IMR-90 (cell line): ENCODE measurements at regions not wholly inside any gene's neighbourhood (a gene's known extent, or its start where the extent isn't known, plus 50 kb on each side); places are given as distances from the start of the nearest gene placed in this dataset.

Experiments used
- ATAC-seq: fragments of 200-7000 bp; cut with Tn5 transposase; 2 replicates; pipeline ENCODE4 v1.9.1; 2020; ENCODE audit warnings: low read depth, mild to moderate bottlenecking, moderate library complexity
- BruUV-seq: library from RNA; stranded (reverse); fragments of 400-500 nt; replicated peaks from 2 replicates; lab custom pipeline; 2021; lab: Mats Ljungman, UMichigan
- CTCF ChIA-PET: fragments of 300-600 bp; formaldehyde crosslinking; extraction: SDS; loops from one replicate; lab custom pipeline; 2021; ENCODE audit warnings: antibody characterized with exemption; lab: Yijun Ruan, JAX
- POLR2A ChIA-PET: fragments of 300-600 bp; sonication (Branson Sonifier 250); formaldehyde crosslinking; loops from one replicate; lab custom pipeline; 2022; ENCODE audit warnings: antibody characterized with exemption; ENCODE audit not compliant: unreplicated experiment; lab: Charles Lee
- DNase-seq: peaks from one replicate; pipeline ENCODE4 v3.0.0; 2013
- H2AFZ ChIP-seq: replicated peaks from 2 replicates; pipeline ENCODE3; 2013; ENCODE audit warnings: low read length, mild to moderate bottlenecking; ENCODE audit not compliant: poor library complexity
- H2AK5ac ChIP-seq: 2 replicates; pipeline ENCODE4 v1.6.1; 2013; ENCODE audit warnings: low read depth, low read length, inconsistent platforms
- H2AK9ac ChIP-seq: replicated peaks from 2 replicates; pipeline ENCODE3; 2013; ENCODE audit warnings: mild to moderate bottlenecking, low read depth, low read length, moderate library complexity; ENCODE audit not compliant: poor library complexity
- H2BK120ac ChIP-seq: 2 replicates; pipeline ENCODE4 v1.6.1; 2013; ENCODE audit warnings: low read depth, low read length, inconsistent platforms
- H2BK15ac ChIP-seq: 3 replicates; pipeline ENCODE4 v1.6.1; 2013; ENCODE audit warnings: low read depth, low read length, inconsistent platforms
- H2BK20ac ChIP-seq: 2 replicates; pipeline ENCODE4 v1.6.1; 2013; ENCODE audit warnings: low read depth, mild to moderate bottlenecking, inconsistent platforms, low read length, moderate library complexity
- H2BK5ac ChIP-seq: 2 replicates; pipeline ENCODE4 v1.6.1; 2013; ENCODE audit warnings: mild to moderate bottlenecking, low read depth, low read length, inconsistent platforms; ENCODE audit not compliant: poor library complexity, severe bottlenecking
- H3K14ac ChIP-seq: replicated peaks from 2 replicates; pipeline ENCODE4 v1.6.1; 2013; ENCODE audit warnings: low read depth, low read length, inconsistent platforms
- H3K18ac ChIP-seq: 2 replicates; pipeline ENCODE4 v1.6.1; 2013; ENCODE audit warnings: low read depth, low read length, control low read depth
- H3K23ac ChIP-seq: 2 replicates; pipeline ENCODE4 v1.6.1; 2013; ENCODE audit warnings: low read depth, low read length, inconsistent platforms
- H3K27ac ChIP-seq: 2 replicates; pipeline ENCODE4 v1.5.1; 2013; ENCODE audit warnings: mild to moderate bottlenecking, control low read depth, low read length; ENCODE audit not compliant: insufficient read depth
- H3K27me3 ChIP-seq: 2 replicates; pipeline ENCODE4 v1.6.1; 2013; ENCODE audit warnings: low read length; ENCODE audit not compliant: control insufficient read depth, insufficient read depth
- H3K36me3 ChIP-seq: 2 replicates; pipeline ENCODE4 v1.6.1; 2013; ENCODE audit warnings: low read length, mixed read lengths; ENCODE audit not compliant: control insufficient read depth, insufficient read depth
- H3K4ac ChIP-seq: 2 replicates; pipeline ENCODE4 v1.6.1; 2013; ENCODE audit warnings: low read depth, low read length, inconsistent platforms
- H3K4me1 ChIP-seq: 2 replicates; pipeline ENCODE4 v1.6.1; 2013; ENCODE audit warnings: low read length, mixed read lengths; ENCODE audit not compliant: control insufficient read depth, insufficient read depth
- H3K4me2 ChIP-seq: 2 replicates; pipeline ENCODE4 v1.6.1; 2013; ENCODE audit warnings: low read depth, mild to moderate bottlenecking, control low read depth, low read length, moderate library complexity
- H3K4me3 ChIP-seq: 2 replicates; pipeline ENCODE4 v1.5.1; 2013; ENCODE audit warnings: low read depth, mild to moderate bottlenecking, control low read depth, low read length, moderate library complexity; ENCODE audit not compliant: insufficient read depth
- H3K56ac ChIP-seq: 2 replicates; pipeline ENCODE4 v1.6.1; 2013; ENCODE audit warnings: low read length, inconsistent platforms; ENCODE audit not compliant: insufficient read depth; ENCODE audit errors: extremely low read depth
- H3K79me1 ChIP-seq, 2 experiments: 2 replicates each; pipeline ENCODE4 v1.6.1; 2013; ENCODE audit warnings: low read length in 2 of 2, inconsistent platforms in 1 of 2, low read depth in 1 of 2
- H3K9ac ChIP-seq: 2 replicates; pipeline ENCODE4 v1.6.1; 2013; ENCODE audit warnings: low read depth, low read length, control low read depth
- H3K9me1 ChIP-seq: 2 replicates; pipeline ENCODE4 v1.6.1; 2013; ENCODE audit warnings: low read length, inconsistent platforms; ENCODE audit not compliant: insufficient read depth
- H3K9me3 ChIP-seq: 2 replicates; pipeline ENCODE4 v1.6.1; 2013; ENCODE audit warnings: low read length; ENCODE audit not compliant: control insufficient read depth, insufficient read depth
- H4K20me1 ChIP-seq: 2 replicates; pipeline ENCODE4 v1.6.1; 2013; ENCODE audit warnings: low read length, inconsistent platforms; ENCODE audit not compliant: insufficient read depth
- H4K5ac ChIP-seq: 2 replicates; pipeline ENCODE4 v1.6.1; 2013; ENCODE audit warnings: mild to moderate bottlenecking, low read depth, low read length, control low read depth
- H4K8ac ChIP-seq, 2 experiments: 2 replicates each; pipeline ENCODE4 v1.6.1; 2013; ENCODE audit warnings: low read depth in 2 of 2, low read length in 2 of 2, control low read depth in 1 of 2, inconsistent platforms in 1 of 2
- H4K91ac ChIP-seq: 2 replicates; pipeline ENCODE4 v1.6.1; 2013; ENCODE audit warnings: low read depth, low read length, inconsistent platforms; ENCODE audit not compliant: insufficient read depth
- BHLHE40 ChIP-seq: fragments of 150-350 bp; IDR thresholded peaks from 2 replicates; pipeline ENCODE4 v1.6.1; 2016; ENCODE audit warnings: mild to moderate bottlenecking, low read depth, low read length
- CEBPB ChIP-seq: IDR thresholded peaks from 2 replicates; pipeline ENCODE4 v1.6.1; 2012; ENCODE audit warnings: low read depth, low read length, improper control_type of control experiment
- CHD1 ChIP-seq: IDR thresholded peaks from 2 replicates; pipeline ENCODE4 v1.6.1; 2012; ENCODE audit warnings: low read depth, low read length, improper control_type of control experiment
- FOS ChIP-seq: fragments of 150-350 bp; IDR thresholded peaks from 2 replicates; pipeline ENCODE4 v1.6.1; 2016; ENCODE audit warnings: low read depth, low read length
- MAFK ChIP-seq: IDR thresholded peaks from 2 replicates; pipeline ENCODE4 v1.6.1; 2012; ENCODE audit warnings: low read depth, low read length, improper control_type of control experiment
- MAZ ChIP-seq: IDR thresholded peaks from 2 replicates; pipeline ENCODE4 v1.6.1; 2012; ENCODE audit warnings: low read depth, mild to moderate bottlenecking, low read length, improper control_type of control experiment, moderate library complexity, borderline replicate concordance
- MXI1 ChIP-seq: IDR thresholded peaks from 2 replicates; pipeline ENCODE4 v1.6.1; 2012; ENCODE audit warnings: low read depth, mild to moderate bottlenecking, low read length, moderate library complexity, borderline replicate concordance
- NFE2L2 ChIP-seq: fragments of 150-350 bp; IDR thresholded peaks from 2 replicates; pipeline ENCODE4 v1.6.1; 2016; ENCODE audit warnings: low read depth, mild to moderate bottlenecking, low read length
- POLR2A ChIP-seq: IDR thresholded peaks from 2 replicates; pipeline ENCODE4 v1.6.1; 2012; ENCODE audit warnings: mild to moderate bottlenecking, low read depth, low read length
- RAD21 ChIP-seq: IDR thresholded peaks from 2 replicates; pipeline ENCODE4 v1.6.1; 2012; ENCODE audit warnings: low read length, improper control_type of control experiment
- RCOR1 ChIP-seq: IDR thresholded peaks from 2 replicates; pipeline ENCODE4 v1.6.1; 2012; ENCODE audit warnings: mild to moderate bottlenecking, low read length, improper control_type of control experiment; ENCODE audit not compliant: insufficient replicate concordance
- RFX5 ChIP-seq: IDR thresholded peaks from 2 replicates; pipeline ENCODE4 v1.8.0; 2012; ENCODE audit warnings: low read depth, mild to moderate bottlenecking, low read length, moderate library complexity
- SMC3 ChIP-seq: fragments of 150-350 bp; IDR thresholded peaks from 2 replicates; pipeline ENCODE4 v1.6.1; 2016; ENCODE audit warnings: low read depth, mild to moderate bottlenecking, antibody characterized with exemption, low read length, moderate library complexity
- WGBS, 2 experiments: methylation state at CpG; one replicate each; pipeline versions ENCODE4 v1.1.5 to v1.1.7; 2013; ENCODE audit warnings: missing lambda C conversion rate in 2 of 2; ENCODE audit not compliant: insufficient read length in 1 of 2; ENCODE audit errors: extremely low coverage in 2 of 2; 5-methylcytosine and 5-hydroxymethylcytosine counted together
- dilution Hi-C: fragments of 300-500 bp; cut with HindIII; formaldehyde crosslinking; loops from one replicate; pipeline ENCODE4 v1.14.3; 2018; ENCODE audit warnings: low sequenced_read_pairs; ENCODE audit not compliant: unreplicated experiment
- in situ Hi-C: fragments of 300-500 bp; cut with MboI; formaldehyde crosslinking; loops from 3 replicates; pipeline ENCODE4 v1.14.3; 2019; ENCODE audit warnings: low sequenced_read_pairs, inconsistent platforms, mixed read lengths
- intact Hi-C: fragments of 100-400 bp; cut with micrococcal nuclease; formaldehyde crosslinking; loops from 2 replicates; pipeline ENCODE4 v1.10.0; 2022
- TF ChIP-seq, protein P1 (sequence below): fragments of 150-350 bp; IDR thresholded peaks from 2 replicates; pipeline ENCODE4 v1.6.1; 2016; ENCODE audit warnings: low read depth, mild to moderate bottlenecking, low read length, moderate library complexity, borderline replicate concordance
- TF ChIP-seq, protein P2 (sequence below): conservative IDR thresholded peaks from 2 replicates; pipeline ENCODE4 v1.5.1; 2012; ENCODE audit warnings: mild to moderate bottlenecking, low read depth, low read length, improper control_type of control experiment
- TF ChIP-seq, protein P3 (sequence below): fragments of 150-350 bp; IDR thresholded peaks from 2 replicates; pipeline ENCODE4 v1.6.1; 2017; ENCODE audit warnings: mild to moderate bottlenecking, antibody characterized with exemption, low read length, low read depth

DNA sequence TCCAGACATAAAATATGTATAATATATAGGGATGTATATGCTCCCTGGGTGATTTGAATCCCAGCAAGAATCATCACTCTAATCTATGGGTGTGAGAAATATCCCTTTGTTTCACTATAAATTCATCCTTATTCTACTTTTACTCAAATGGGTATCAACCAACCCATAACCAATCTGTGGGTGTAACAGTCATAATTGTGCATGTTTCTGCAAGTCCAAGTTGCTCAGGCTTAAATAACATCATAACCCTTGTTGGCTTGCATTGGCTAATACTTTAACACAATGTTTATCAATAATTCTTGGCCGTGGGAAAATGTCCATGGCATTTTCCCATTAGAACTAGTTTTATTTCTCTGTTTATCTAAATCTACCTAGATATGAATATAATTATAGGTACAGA is 530.5 kb upstream of the TLE4 start:
- no peak overlapping the region for H2BK5ac ChIP-seq
- no peaks in the 10 kb centered on the region for H3K9me1 ChIP-seq
- H3K4me2 ChIP-seq: no peak overlapping the region
- no peak overlapping the region for H2AK5ac ChIP-seq
- CTCF ChIA-PET: no interaction called here
- dilution Hi-C loops: no loop called here
- DNase-seq (no peak), ATAC-seq (no peak)
- H2BK120ac ChIP-seq: no peak overlapping the region
- no peak overlapping the region for H3K4me3 ChIP-seq
- H4K5ac ChIP-seq: no peak overlapping the region
- no peak overlapping the region for H2AK9ac ChIP-seq
- H3K9me3 ChIP-seq: no peaks in the 10 kb centered on the region
- no peaks in the 10 kb centered on the region for H3K36me3 ChIP-seq
- POLR2A ChIA-PET: no interaction called here
- H3K4ac ChIP-seq: no peak overlapping the region
- H3K27me3 ChIP-seq: no peaks in the 10 kb centered on the region
- in situ Hi-C loops: no loop called here
- no peak overlapping the region for H3K9ac ChIP-seq
- no peak overlapping the region for H4K91ac ChIP-seq
- H3K18ac ChIP-seq: no peak overlapping the region
- H3K23ac ChIP-seq: no peak overlapping the region
- no peak overlapping the region for H2AFZ ChIP-seq
- H3K79me1 ChIP-seq: no peaks in the 10 kb centered on the region
- H3K4me1 ChIP-seq: no peaks in the 10 kb centered on the region
- H3K14ac ChIP-seq: no peak overlapping the region
- H4K8ac ChIP-seq: no peak overlapping the region
- no peak overlapping the region for H2BK20ac ChIP-seq
- no peak overlapping the region for H2BK15ac ChIP-seq
- no peak for TF ChIP-seq FOS
- no peak for TF ChIP-seq SMC3
- TF ChIP-seq RAD21: no peak
- TF ChIP-seq, protein P1, sequence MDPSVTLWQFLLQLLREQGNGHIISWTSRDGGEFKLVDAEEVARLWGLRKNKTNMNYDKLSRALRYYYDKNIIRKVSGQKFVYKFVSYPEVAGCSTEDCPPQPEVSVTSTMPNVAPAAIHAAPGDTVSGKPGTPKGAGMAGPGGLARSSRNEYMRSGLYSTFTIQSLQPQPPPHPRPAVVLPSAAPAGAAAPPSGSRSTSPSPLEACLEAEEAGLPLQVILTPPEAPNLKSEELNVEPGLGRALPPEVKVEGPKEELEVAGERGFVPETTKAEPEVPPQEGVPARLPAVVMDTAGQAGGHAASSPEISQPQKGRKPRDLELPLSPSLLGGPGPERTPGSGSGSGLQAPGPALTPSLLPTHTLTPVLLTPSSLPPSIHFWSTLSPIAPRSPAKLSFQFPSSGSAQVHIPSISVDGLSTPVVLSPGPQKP: no peak
- TF ChIP-seq BHLHE40: no peak
- TF ChIP-seq, protein P2, sequence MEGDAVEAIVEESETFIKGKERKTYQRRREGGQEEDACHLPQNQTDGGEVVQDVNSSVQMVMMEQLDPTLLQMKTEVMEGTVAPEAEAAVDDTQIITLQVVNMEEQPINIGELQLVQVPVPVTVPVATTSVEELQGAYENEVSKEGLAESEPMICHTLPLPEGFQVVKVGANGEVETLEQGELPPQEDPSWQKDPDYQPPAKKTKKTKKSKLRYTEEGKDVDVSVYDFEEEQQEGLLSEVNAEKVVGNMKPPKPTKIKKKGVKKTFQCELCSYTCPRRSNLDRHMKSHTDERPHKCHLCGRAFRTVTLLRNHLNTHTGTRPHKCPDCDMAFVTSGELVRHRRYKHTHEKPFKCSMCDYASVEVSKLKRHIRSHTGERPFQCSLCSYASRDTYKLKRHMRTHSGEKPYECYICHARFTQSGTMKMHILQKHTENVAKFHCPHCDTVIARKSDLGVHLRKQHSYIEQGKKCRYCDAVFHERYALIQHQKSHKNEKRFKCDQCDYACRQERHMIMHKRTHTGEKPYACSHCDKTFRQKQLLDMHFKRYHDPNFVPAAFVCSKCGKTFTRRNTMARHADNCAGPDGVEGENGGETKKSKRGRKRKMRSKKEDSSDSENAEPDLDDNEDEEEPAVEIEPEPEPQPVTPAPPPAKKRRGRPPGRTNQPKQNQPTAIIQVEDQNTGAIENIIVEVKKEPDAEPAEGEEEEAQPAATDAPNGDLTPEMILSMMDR: no peak
- no peak for TF ChIP-seq RCOR1
- TF ChIP-seq, protein P3, sequence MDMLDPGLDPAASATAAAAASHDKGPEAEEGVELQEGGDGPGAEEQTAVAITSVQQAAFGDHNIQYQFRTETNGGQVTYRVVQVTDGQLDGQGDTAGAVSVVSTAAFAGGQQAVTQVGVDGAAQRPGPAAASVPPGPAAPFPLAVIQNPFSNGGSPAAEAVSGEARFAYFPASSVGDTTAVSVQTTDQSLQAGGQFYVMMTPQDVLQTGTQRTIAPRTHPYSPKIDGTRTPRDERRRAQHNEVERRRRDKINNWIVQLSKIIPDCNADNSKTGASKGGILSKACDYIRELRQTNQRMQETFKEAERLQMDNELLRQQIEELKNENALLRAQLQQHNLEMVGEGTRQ: no peak
- TF ChIP-seq MXI1: no peak
- TF ChIP-seq RFX5: no peak
- no peak for TF ChIP-seq NFE2L2
- no peak for TF ChIP-seq MAFK
- no peak for TF ChIP-seq POLR2A
- TF ChIP-seq CHD1: no peak
- no peak for TF ChIP-seq MAZ
- no peak for TF ChIP-seq CEBPB
- no CpG with 5 or more reads among the region's 1 CpG for WGBS, 2 experiments
- no TSS peak for BruUV-seq
- H4K20me1 ChIP-seq: no peaks in the 10 kb centered on the region
- intact Hi-C loops: no loop called here
- no peak overlapping the region for H3K56ac ChIP-seq
- no peak overlapping the region for H3K27ac ChIP-seq
